Suprapubic skin (tissue), 4 donors: ENCODE measurements at regions not wholly inside any gene's neighbourhood (a gene's known extent, or its start where the extent isn't known, plus 50 kb on each side); places are given as distances from the start of the nearest gene placed in this dataset.

Experiments used
- DNase-seq, 2 donors: peaks; one replicate each; pipeline ENCODE4 v3.0.0-alpha.2; 2019; ENCODE audit warnings: low spot score in 2 of 2
- H3K27ac ChIP-seq: fragments of 200-600 bp; sonication (generic); one replicate; pipeline ENCODE4 v1.5.1; 2019
- H3K27me3 ChIP-seq: fragments of 200-600 bp; sonication (generic); one replicate; pipeline ENCODE4 v1.5.1; 2019
- H3K36me3 ChIP-seq: fragments of 200-600 bp; sonication (generic); one replicate; pipeline ENCODE4 v1.5.1; 2019
- H3K4me1 ChIP-seq: fragments of 200-600 bp; sonication (generic); one replicate; pipeline ENCODE4 v1.5.1; 2019
- H3K4me3 ChIP-seq: fragments of 200-600 bp; sonication (generic); one replicate; pipeline ENCODE4 v1.5.1; 2019; ENCODE audit warnings: mild to moderate bottlenecking
- H3K9me3 ChIP-seq: fragments of 200-600 bp; sonication (generic); one replicate; pipeline ENCODE4 v1.5.1; 2019
- EP300 ChIP-seq: sonication (generic); formaldehyde crosslinking; IDR thresholded peaks from one replicate; pipeline ENCODE4 v1.6.1; 2017; ENCODE audit warnings: antibody characterized with exemption
- POLR2A ChIP-seq, 2 donors: fragments of 450-650 bp; IDR thresholded peaks; one replicate each; pipeline ENCODE4 v1.6.1; 2017; ENCODE audit warnings: antibody characterized with exemption in 2 of 2, mild to moderate bottlenecking in 2 of 2, moderate library complexity in 2 of 2
- POLR2AphosphoS5 ChIP-seq, 3 donors: sonication (generic); formaldehyde crosslinking; IDR thresholded peaks; one replicate each; pipeline ENCODE4 v1.6.1; 2017; ENCODE audit warnings: antibody characterized with exemption in 3 of 3
- whole genome bisulfite sequencing: methylation state at CpG from one replicate; pipeline ENCODE4 v1.1.5; 2018; 5-methylcytosine and 5-hydroxymethylcytosine counted together
- TF ChIP-seq, protein P1 (sequence below), 2 donors: fragments of 200-600 bp in 1 of 2; fragments of 450-650 bp in 1 of 2; sonication (generic) in 1 of 2; IDR thresholded peaks; one replicate each; pipeline ENCODE4 v1.5.1; 2016 to 2019; ENCODE audit warnings: antibody characterized with exemption in 2 of 2, mild to moderate bottlenecking in 1 of 2, moderate library complexity in 1 of 2

GRCh38 chr11:28966951-28967350 is 858.8 kb downstream of the METTL15 start:
- 65% methylated on average over 1 of the region's 1 CpG for WGBS
- H3K36me3 ChIP-seq = no peaks in the 10 kb centered on the region
- H3K4me3 ChIP-seq = no peak overlapping the region
- TF ChIP-seq POLR2A (IDR thresholded peaks at IDR 0.05) (no peak), EP300 (no peak), POLR2AphosphoS5 (IDR thresholded peaks at IDR 0.05) (no peak)
- TF ChIP-seq, protein P1, sequence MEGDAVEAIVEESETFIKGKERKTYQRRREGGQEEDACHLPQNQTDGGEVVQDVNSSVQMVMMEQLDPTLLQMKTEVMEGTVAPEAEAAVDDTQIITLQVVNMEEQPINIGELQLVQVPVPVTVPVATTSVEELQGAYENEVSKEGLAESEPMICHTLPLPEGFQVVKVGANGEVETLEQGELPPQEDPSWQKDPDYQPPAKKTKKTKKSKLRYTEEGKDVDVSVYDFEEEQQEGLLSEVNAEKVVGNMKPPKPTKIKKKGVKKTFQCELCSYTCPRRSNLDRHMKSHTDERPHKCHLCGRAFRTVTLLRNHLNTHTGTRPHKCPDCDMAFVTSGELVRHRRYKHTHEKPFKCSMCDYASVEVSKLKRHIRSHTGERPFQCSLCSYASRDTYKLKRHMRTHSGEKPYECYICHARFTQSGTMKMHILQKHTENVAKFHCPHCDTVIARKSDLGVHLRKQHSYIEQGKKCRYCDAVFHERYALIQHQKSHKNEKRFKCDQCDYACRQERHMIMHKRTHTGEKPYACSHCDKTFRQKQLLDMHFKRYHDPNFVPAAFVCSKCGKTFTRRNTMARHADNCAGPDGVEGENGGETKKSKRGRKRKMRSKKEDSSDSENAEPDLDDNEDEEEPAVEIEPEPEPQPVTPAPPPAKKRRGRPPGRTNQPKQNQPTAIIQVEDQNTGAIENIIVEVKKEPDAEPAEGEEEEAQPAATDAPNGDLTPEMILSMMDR (IDR thresholded peaks at IDR 0.05) = no peak
- no peaks in the 10 kb centered on the region for H3K9me3 ChIP-seq
- H3K27me3 ChIP-seq = no peaks in the 10 kb centered on the region
- no peak overlapping the region for H3K27ac ChIP-seq
- no peaks in the 10 kb centered on the region for H3K4me1 ChIP-seq
- DNase-seq = no peak

- H3K4me1 ChIP-seq = no peaks in the 10 kb centered on the region
- H3K4me3 ChIP-seq = no peak overlapping the region
- TF ChIP-seq, protein P1 (IDR thresholded peaks at IDR 0.05) = no peak
- no peak for TF ChIP-seq POLR2AphosphoS5 (IDR thresholded peaks at IDR 0.05)
- TF ChIP-seq POLR2A (IDR thresholded peaks at IDR 0.05) = no peak
- TF ChIP-seq EP300 = no peak
- no peaks in the 10 kb centered on the region for H3K27me3 ChIP-seq
- H3K27ac ChIP-seq = no peak overlapping the region
- DNase-seq = no peak
- no peaks in the 10 kb centered on the region for H3K36me3 ChIP-seq
- WGBS = 41% methylated on average over 1 of the region's 1 CpG
- no peaks in the 10 kb centered on the region for H3K9me3 ChIP-seq
These were observed 857.6 kb downstream of the METTL15 start for GRCh38 chr11:28965819-28966218.

DNA sequence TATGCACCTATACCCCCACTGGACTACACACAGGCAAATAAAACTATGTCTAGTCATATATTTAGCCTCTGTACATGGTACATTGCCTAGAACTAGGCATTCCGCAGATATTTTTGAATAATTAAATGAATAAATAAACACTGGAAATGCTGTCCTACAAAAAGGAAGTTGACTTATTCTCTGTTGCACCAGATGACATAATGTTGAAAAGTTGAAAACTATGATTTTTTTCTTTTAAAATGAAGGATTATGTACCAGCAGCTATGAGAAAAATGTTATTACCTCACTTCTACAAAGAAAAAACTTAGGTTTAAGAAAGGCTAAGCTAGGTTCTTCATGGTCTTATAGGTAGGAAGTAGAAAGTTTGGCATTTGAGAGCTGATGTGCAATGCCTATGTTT is 856.6 kb downstream of the METTL15 start:
- no peak overlapping the region for H3K27ac ChIP-seq
- no peak for DNase-seq
- H3K36me3 ChIP-seq = no peaks in the 10 kb centered on the region
- WGBS = 93% methylated on average over 1 of the region's 1 CpG
- H3K4me1 ChIP-seq = no peaks in the 10 kb centered on the region
- TF ChIP-seq POLR2AphosphoS5 (IDR thresholded peaks at IDR 0.05) (no peak), POLR2A (IDR thresholded peaks at IDR 0.05) (no peak), EP300 (no peak)
- TF ChIP-seq, protein P1 (IDR thresholded peaks at IDR 0.05) = no peak
- H3K27me3 ChIP-seq = no peaks in the 10 kb centered on the region
- no peaks in the 10 kb centered on the region for H3K9me3 ChIP-seq
- H3K4me3 ChIP-seq = no peak overlapping the region

DNA sequence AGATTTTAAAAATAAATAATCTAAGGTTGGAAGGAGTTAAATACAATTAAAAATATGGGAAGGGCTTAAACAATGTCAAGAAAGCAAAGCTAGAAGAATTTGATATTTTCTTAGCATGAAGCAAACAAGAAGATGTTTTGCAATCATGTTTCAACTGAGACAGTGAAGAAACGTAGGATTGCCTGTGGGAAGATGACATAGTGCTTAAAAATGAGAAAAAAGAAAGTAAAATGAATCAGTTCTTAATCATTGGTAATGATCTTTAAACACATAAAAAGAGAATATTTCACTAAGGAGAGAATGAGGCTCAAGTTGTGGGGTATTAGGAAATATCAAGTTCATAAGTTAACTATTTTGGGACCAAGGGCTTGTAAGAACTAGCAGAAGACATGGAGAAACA is 855.0 kb downstream of the METTL15 start:
- H3K27ac ChIP-seq = no peak overlapping the region
- WGBS = 19% methylated on average over 1 of the region's 1 CpG
- no peaks in the 10 kb centered on the region for H3K4me1 ChIP-seq
- no peaks in the 10 kb centered on the region for H3K27me3 ChIP-seq
- no peak overlapping the region for H3K4me3 ChIP-seq
- no peaks in the 10 kb centered on the region for H3K36me3 ChIP-seq
- TF ChIP-seq POLR2A (IDR thresholded peaks at IDR 0.05) = no peak
- TF ChIP-seq EP300 = no peak
- no peak for TF ChIP-seq POLR2AphosphoS5 (IDR thresholded peaks at IDR 0.05)
- TF ChIP-seq, protein P1 (IDR thresholded peaks at IDR 0.05) = no peak
- no peak for DNase-seq
- H3K9me3 ChIP-seq = no peaks in the 10 kb centered on the region

DNA sequence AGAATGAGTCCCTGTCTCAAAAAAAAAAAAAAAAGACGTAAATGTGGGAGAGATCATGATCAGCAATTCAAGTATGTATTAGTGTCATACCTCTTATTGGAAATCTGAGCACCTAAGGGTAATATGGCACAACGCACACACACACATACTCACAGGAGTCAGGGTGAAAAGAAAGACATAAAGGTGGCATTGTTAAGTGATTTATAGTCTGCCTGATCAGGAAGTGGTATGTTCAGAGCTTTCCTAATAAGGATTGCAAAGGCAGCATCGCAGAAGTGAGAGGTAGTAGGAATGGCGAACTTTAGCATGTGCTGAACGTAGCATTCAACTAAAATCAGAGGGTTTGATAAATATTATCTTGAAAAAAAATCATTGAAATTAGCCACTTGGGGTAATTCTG is 854.3 kb downstream of the METTL15 start:
- no peak overlapping the region for H3K4me3 ChIP-seq
- DNase-seq = no peak
- 51% methylated on average over 5 of the region's 5 CpGs for WGBS
- no peaks in the 10 kb centered on the region for H3K36me3 ChIP-seq
- no peaks in the 10 kb centered on the region for H3K4me1 ChIP-seq
- no peaks in the 10 kb centered on the region for H3K9me3 ChIP-seq
- no peaks in the 10 kb centered on the region for H3K27me3 ChIP-seq
- no peak overlapping the region for H3K27ac ChIP-seq
- TF ChIP-seq, protein P1 (IDR thresholded peaks at IDR 0.05) = no peak
- no peak for TF ChIP-seq EP300
- no peak for TF ChIP-seq POLR2AphosphoS5 (IDR thresholded peaks at IDR 0.05)
- TF ChIP-seq POLR2A (IDR thresholded peaks at IDR 0.05) = no peak
